HT1080 (cell line): ENCODE measurements at regions not wholly inside any gene's neighbourhood (a gene's known extent, or its start where the extent isn't known, plus 50 kb on each side); places are given as distances from the start of the nearest gene placed in this dataset.
A peak's percentile ranks its signal among the peaks of the same experiment; 100 is the strongest.

ENCODE experiments used
- DNase-seq: peaks from one replicate; pipeline ENCODE4 v3.0.0-alpha.2; 2015; ENCODE audit warnings: low read depth

- no peak for DNase-seq
Measured at GRCh38 chr2:180662521-180662920, 317.9 kb upstream of the UBE2E3 start.

GRCh38 chr2:180661686-180662030 is 318.7 kb upstream of the UBE2E3 start:
- no peak for DNase-seq

- DNase-seq, result no peak
Measured at GRCh38 chr2:180660881-180661685, 319.3 kb upstream of the UBE2E3 start.

GRCh38 chr2:180660207-180660606 is 320.2 kb upstream of the UBE2E3 start:
- no peak for DNase-seq

- DNase-seq, result peak; percentile 85
Measured at GRCh38 chr2:180657054-180657453, 323.4 kb upstream of the UBE2E3 start.

GRCh38 chr2:180656455-180656847 is 324.0 kb upstream of the UBE2E3 start:
- DNase-seq, result peak; percentile 86

- no peak for DNase-seq
Measured at GRCh38 chr2:180655842-180656454, 324.5 kb upstream of the UBE2E3 start.

GRCh38 chr2:180655393-180655792 is 325.0 kb upstream of the UBE2E3 start:
- DNase-seq, result peak; percentile 22

- no peak for DNase-seq
Measured at GRCh38 chr2:180653481-180653880, 326.9 kb upstream of the UBE2E3 start.

- no peak for DNase-seq
Measured at GRCh38 chr2:180652794-180653193, 327.6 kb upstream of the UBE2E3 start.

GRCh38 chr2:180651596-180651995 is 328.8 kb upstream of the UBE2E3 start:
- DNase-seq, result no peak

- DNase-seq, result no peak
Measured at GRCh38 chr2:180647621-180648020, 332.8 kb upstream of the UBE2E3 start.

GRCh38 chr2:180647221-180647620 is 333.2 kb upstream of the UBE2E3 start:
- DNase-seq, result no peak

GRCh38 chr2:180646756-180647155 is 333.6 kb upstream of the UBE2E3 start:
- no peak for DNase-seq

GRCh38 chr2:180644709-180645108 is 335.7 kb upstream of the UBE2E3 start:
- peak; percentile 81 for DNase-seq

GRCh38 chr2:180630756-180631155 is 349.6 kb upstream of the UBE2E3 start:
- no peak for DNase-seq

- peak; percentile 66 for DNase-seq
Measured at GRCh38 chr2:180625006-180625844, 355.2 kb upstream of the UBE2E3 start.

GRCh38 chr2:180621941-180622918 is 358.2 kb upstream of the UBE2E3 start:
- peak; percentile 9 for DNase-seq

GRCh38 chr2:180621366-180621765 is 359.0 kb upstream of the UBE2E3 start:
- DNase-seq, result no peak

- DNase-seq, result peak; percentile 68
Measured at GRCh38 chr2:180618570-180618969, 361.8 kb upstream of the UBE2E3 start.

- no peak for DNase-seq
Measured at GRCh38 chr2:180614776-180615175, 365.6 kb upstream of the UBE2E3 start.
